GM21825 (cell line): ENCODE measurements at regions not wholly inside any gene's neighbourhood (a gene's known extent, or its start where the extent isn't known, plus 50 kb on each side); places are given as distances from the start of the nearest gene placed in this dataset.
"Not testable (repeated sequence)": the region's sequence is repeated elsewhere in the genome, so short reads cannot be mapped to it uniquely, and the experiment has no call there.

Source experiments
- ATAC-seq: cut with Tn5 transposase; IDR thresholded peaks from one replicate; pipeline ENCODE4 v1.9.1; 2021; ENCODE audit warnings: mild to moderate bottlenecking, moderate library complexity; ENCODE audit not compliant: unreplicated experiment

- no peak for ATAC-seq
Measured at GRCh38 chr6:92114797-92115196, 1304.6 kb downstream of the EPHA7 start.

GRCh38 chr6:92114091-92114675, 1305.2 kb downstream of the EPHA7 start:
- no peak for ATAC-seq

- no peak for ATAC-seq
Measured at GRCh38 chr6:92111386-92111785, 1308.0 kb downstream of the EPHA7 start.

- ATAC-seq = no peak
Measured at GRCh38 chr6:92110403-92110802, 1309.0 kb downstream of the EPHA7 start.

GRCh38 chr6:92109956-92110355, 1309.4 kb downstream of the EPHA7 start:
- ATAC-seq = no peak

- no peak for ATAC-seq
Measured at GRCh38 chr6:92109256-92109655, 1310.1 kb downstream of the EPHA7 start.

- ATAC-seq = no peak
Measured at GRCh38 chr6:92086750-92087149, 1332.6 kb downstream of the EPHA7 start.

GRCh38 chr6:92083914-92084313, 1335.4 kb downstream of the EPHA7 start:
- ATAC-seq = not testable (repeated sequence)

GRCh38 chr6:92072387-92072786, 1347.0 kb downstream of the EPHA7 start:
- no peak for ATAC-seq

- no peak for ATAC-seq
Measured at GRCh38 chr6:92069781-92070180, 1349.6 kb downstream of the EPHA7 start.

- ATAC-seq = no peak
Measured at GRCh38 chr6:92052513-92052912, 1366.8 kb downstream of the EPHA7 start.

GRCh38 chr6:92050216-92050615, 1369.1 kb downstream of the EPHA7 start:
- ATAC-seq = no peak

- ATAC-seq = no peak
Measured at GRCh38 chr6:92047860-92048259, 1371.5 kb downstream of the EPHA7 start.

- ATAC-seq = no peak
Measured at GRCh38 chr6:92047152-92047850, 1372.1 kb downstream of the EPHA7 start.

GRCh38 chr6:92044312-92044711, 1375.0 kb downstream of the EPHA7 start:
- ATAC-seq = no peak

GRCh38 chr6:92043777-92044176, 1375.6 kb downstream of the EPHA7 start:
- no peak for ATAC-seq

- no peak for ATAC-seq
Measured at GRCh38 chr6:92026878-92027277, 1392.5 kb downstream of the EPHA7 start.

GRCh38 chr6:92024881-92025280, 1394.5 kb downstream of the EPHA7 start:
- no peak for ATAC-seq

- ATAC-seq = no peak
Measured at GRCh38 chr6:92024110-92024509, 1395.2 kb downstream of the EPHA7 start.

- no peak for ATAC-seq
Measured at GRCh38 chr6:92023410-92023966, 1395.9 kb downstream of the EPHA7 start.

- ATAC-seq = no peak
Measured at GRCh38 chr6:92011681-92012245, 1407.6 kb downstream of the EPHA7 start.
